ENCODE measurements at regions not wholly inside any gene's neighbourhood (a gene's known extent, or its start where the extent isn't known, plus 50 kb on each side); places are given as distances from the start of the nearest gene placed in this dataset.

GRCh38 chr21:27562303-27562702, 595.4 kb upstream of the ADAMTS5 start:
- no peaks in the 10 kb centered on the region for H3K27me3 ChIP-seq
- 92 to 100% methylated on average over 4 to 6 of the region's 6 CpGs for WGBS, 2 donors (ENCODE audit: low coverage in 1 of 2)
- H3K36me3 ChIP-seq: no peaks in the 10 kb centered on the region
- peaks cover 0 to 9% (median 0%) of the 10 kb centered on the region in 3 donors for H3K4me1 ChIP-seq
- no peak for TF ChIP-seq CTCF (IDR thresholded peaks at IDR 0.05)
- no peak for TF ChIP-seq POLR2A (IDR thresholded peaks at IDR 0.05)
- TF ChIP-seq EP300 (IDR thresholded peaks at IDR 0.05): no peak
- TF ChIP-seq POLR2AphosphoS5 (IDR thresholded peaks at IDR 0.05): no peak
- no peak for ATAC-seq
- H3K9me3 ChIP-seq: no peaks in the 10 kb centered on the region
- H3K27ac ChIP-seq: no peak overlapping the region
- no peak overlapping the region for H3K4me3 ChIP-seq

GRCh38 chr21:27561116-27561515, 594.2 kb upstream of the ADAMTS5 start:
- no peaks in the 10 kb centered on the region for H3K27me3 ChIP-seq
- no peaks in the 10 kb centered on the region for H3K9me3 ChIP-seq
- TF ChIP-seq POLR2AphosphoS5 (IDR thresholded peaks at IDR 0.05): no peak
- no peak for TF ChIP-seq EP300 (IDR thresholded peaks at IDR 0.05)
- TF ChIP-seq CTCF (IDR thresholded peaks at IDR 0.05): no peak
- TF ChIP-seq POLR2A (IDR thresholded peaks at IDR 0.05): no peak
- H3K4me1 ChIP-seq: peaks cover 0 to 9% (median 0%) of the 10 kb centered on the region in 3 donors
- H3K36me3 ChIP-seq: no peaks in the 10 kb centered on the region
- no peak overlapping the region for H3K27ac ChIP-seq
- WGBS, 2 donors (ENCODE audit: low coverage in 1 of 2): 72 to 100% methylated on average over 1 to 9 of the region's 9 CpGs
- no peak overlapping the region for H3K4me3 ChIP-seq
- ATAC-seq: no peak

GRCh38 chr21:27557356-27557755, 590.5 kb upstream of the ADAMTS5 start:
- no peaks in the 10 kb centered on the region for H3K36me3 ChIP-seq
- H3K27ac ChIP-seq: no peak overlapping the region
- no peak overlapping the region for H3K4me3 ChIP-seq
- H3K27me3 ChIP-seq: no peaks in the 10 kb centered on the region
- WGBS, 2 donors (ENCODE audit: low coverage in 1 of 2): 92 to 100% methylated on average over 1 of the region's 1 CpG
- H3K4me1 ChIP-seq: no peaks in the 10 kb centered on the region
- no peak for TF ChIP-seq POLR2AphosphoS5 (IDR thresholded peaks at IDR 0.05)
- TF ChIP-seq EP300 (IDR thresholded peaks at IDR 0.05): no peak
- TF ChIP-seq CTCF (IDR thresholded peaks at IDR 0.05): no peak
- no peak for TF ChIP-seq POLR2A (IDR thresholded peaks at IDR 0.05)
- H3K9me3 ChIP-seq: peaks cover 0 to 1% (median 0%) of the 10 kb centered on the region in 3 donors
- ATAC-seq: no peak

DNA sequence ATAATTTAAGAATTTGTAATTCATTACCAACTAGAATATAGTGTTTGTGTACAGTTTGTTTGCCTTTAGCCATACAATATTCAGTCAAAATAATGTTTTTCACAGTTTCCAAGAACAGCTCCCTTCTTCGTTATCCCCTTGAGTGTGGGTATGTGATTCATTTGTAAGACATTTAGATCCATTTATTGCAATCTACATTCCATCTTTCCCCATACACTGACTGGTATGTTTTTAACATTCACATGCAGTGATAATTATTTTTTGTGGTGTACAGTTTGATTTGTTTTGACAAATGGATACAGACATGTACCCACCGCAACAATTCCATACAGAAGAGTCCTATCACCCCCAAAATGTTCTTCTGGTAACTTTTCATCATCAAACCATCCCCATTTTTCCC, 589.1 kb upstream of the ADAMTS5 start:
- no peak for TF ChIP-seq EP300 (IDR thresholded peaks at IDR 0.05)
- TF ChIP-seq CTCF (IDR thresholded peaks at IDR 0.05): no peak
- TF ChIP-seq POLR2A (IDR thresholded peaks at IDR 0.05): no peak
- Histone ChIP-seq H3K27me3 (no peaks in the 10 kb centered on the region), H3K9me3 (peaks cover 0 to 5% (median 0%) of the 10 kb centered on the region in 3 donors), H3K27ac (no peak overlapping the region), H3K4me3 (no peak overlapping the region), H3K4me1 (no peaks in the 10 kb centered on the region), H3K36me3 (no peaks in the 10 kb centered on the region)
- no peak for ATAC-seq
- WGBS, 2 donors (ENCODE audit: low coverage in 1 of 2): 94 to 100% methylated on average over 2 of the region's 2 CpGs

DNA sequence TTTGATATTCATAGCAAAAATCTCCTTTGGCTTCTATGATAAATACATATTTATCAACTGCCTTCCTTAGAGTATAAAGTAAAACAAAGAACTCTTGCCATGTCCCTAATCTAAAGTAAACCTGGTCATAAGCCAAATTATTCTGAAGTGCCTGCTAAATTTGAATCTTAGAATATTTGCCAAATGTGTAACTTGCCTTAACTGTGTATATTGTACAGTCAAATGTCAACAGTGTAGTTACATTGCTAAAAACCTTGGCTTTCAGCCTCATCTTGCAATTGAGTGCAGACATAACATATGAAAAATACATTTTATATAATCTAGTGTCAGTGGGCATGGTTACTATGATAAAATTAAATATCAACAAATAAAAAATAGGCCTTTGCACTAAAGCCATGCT, 583.4 kb upstream of the ADAMTS5 start:
- TF ChIP-seq POLR2AphosphoS5 (IDR thresholded peaks at IDR 0.05) (peak; percentile 20), EP300 (IDR thresholded peaks at IDR 0.05) (no peak), POLR2A (IDR thresholded peaks at IDR 0.05) (no peak), CTCF (IDR thresholded peaks at IDR 0.05) (no peak)
- H3K9me3 ChIP-seq: peaks cover 0 to 5% (median 0%) of the 10 kb centered on the region in 3 donors
- H3K4me1 ChIP-seq: peaks cover 0 to 15% (median 0%) of the 10 kb centered on the region in 3 donors
- H3K36me3 ChIP-seq: no peaks in the 10 kb centered on the region
- no peak overlapping the region for H3K27ac ChIP-seq
- no peaks in the 10 kb centered on the region for H3K27me3 ChIP-seq
- ATAC-seq: no peak
- H3K4me3 ChIP-seq: no peak overlapping the region
